HepG2 (cell line): ENCODE measurements at regions not wholly inside any gene's neighbourhood (a gene's known extent, or its start where the extent isn't known, plus 50 kb on each side); places are given as distances from the start of the nearest gene placed in this dataset.

Experiments
- LRRFIP1 ChIP-seq: sonication (generic); formaldehyde crosslinking; conservative IDR thresholded peaks from 2 replicates; pipeline ENCODE4 v1.4.0; 2020; ENCODE audit warnings: missing genetic modification reagents
- PRDM15 ChIP-seq: sonication (generic); formaldehyde crosslinking; IDR thresholded peaks from 2 replicates; pipeline ENCODE4 v1.4.0; 2020; ENCODE audit warnings: missing genetic modification reagents
- TFDP2 ChIP-seq: sonication (generic); formaldehyde crosslinking; IDR thresholded peaks from 2 replicates; pipeline ENCODE4 v1.4.0; 2020; ENCODE audit warnings: missing genetic modification reagents
- ZNF775 ChIP-seq: sonication (generic); formaldehyde crosslinking; IDR thresholded peaks from 2 replicates; pipeline ENCODE4 v1.4.0; 2020; ENCODE audit warnings: missing genetic modification reagents, mild to moderate bottlenecking, moderate library complexity, borderline replicate concordance
- ZNF800 ChIP-seq: sonication (generic); formaldehyde crosslinking; IDR thresholded peaks from 2 replicates; pipeline ENCODE4 v1.4.0; 2020; ENCODE audit warnings: missing genetic modification reagents

GRCh38 chr21:22311741-22312462 is 1313.7 kb downstream of the NCAM2 start (continued):
- TF ChIP-seq PRDM15 (CRISPR knock-in tag) (no peak), ZNF800 (CRISPR knock-in tag) (no peak), LRRFIP1 (CRISPR knock-in tag) (no peak), TFDP2 (no peak), ZNF775 (CRISPR knock-in tag) (no peak)
